GM18499 (cell line): ENCODE measurements at regions not wholly inside any gene's neighbourhood (a gene's known extent, or its start where the extent isn't known, plus 50 kb on each side); places are given as distances from the start of the nearest gene placed in this dataset.
"Not testable (repeated sequence)": the region's sequence is repeated elsewhere in the genome, so short reads cannot be mapped to it uniquely, and the experiment has no call there.

Source experiments
- ATAC-seq: cut with Tn5 transposase; IDR thresholded peaks from one replicate; pipeline ENCODE4 v1.9.1; 2021; ENCODE audit warnings: moderate number of reproducible peaks; ENCODE audit not compliant: insufficient read depth, unreplicated experiment

DNA sequence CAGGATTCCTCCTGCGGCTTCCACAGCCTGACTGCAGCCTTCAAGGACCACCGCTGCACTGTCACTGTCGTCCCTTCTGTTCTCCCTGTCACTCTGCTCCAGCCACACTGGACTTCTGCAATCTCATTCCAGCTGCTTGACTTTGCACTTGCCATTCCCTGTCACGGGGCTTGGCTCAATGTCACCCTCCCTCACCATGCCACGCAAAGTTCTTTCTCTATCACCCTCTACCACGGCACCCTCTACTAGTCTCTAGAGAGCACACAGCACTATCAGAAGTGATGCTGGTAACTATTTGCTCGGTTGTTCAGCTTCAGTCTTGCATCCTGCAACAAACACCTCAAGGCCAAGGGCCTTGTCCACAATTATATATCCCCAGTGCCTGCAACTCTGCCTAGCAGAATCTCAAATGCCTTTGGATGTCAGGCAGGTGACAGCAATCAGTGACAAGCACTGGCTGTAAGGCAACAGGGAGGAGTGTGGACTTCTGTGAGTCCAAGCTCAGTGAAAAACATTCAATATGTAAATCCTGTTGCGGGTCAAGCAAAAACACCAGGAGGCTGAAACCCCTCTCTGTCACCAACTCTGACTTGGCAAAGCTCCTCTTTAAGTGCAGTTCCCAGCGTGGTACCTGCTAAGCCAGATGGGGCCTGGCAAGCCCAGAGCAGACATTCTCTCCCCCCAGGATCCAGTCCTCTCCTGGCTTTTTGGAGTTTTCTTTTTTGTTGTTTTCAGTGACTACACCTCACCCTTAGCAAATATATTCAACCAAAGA is 259.9 kb downstream of the FGFR2 start:
- ATAC-seq = no peak

DNA sequence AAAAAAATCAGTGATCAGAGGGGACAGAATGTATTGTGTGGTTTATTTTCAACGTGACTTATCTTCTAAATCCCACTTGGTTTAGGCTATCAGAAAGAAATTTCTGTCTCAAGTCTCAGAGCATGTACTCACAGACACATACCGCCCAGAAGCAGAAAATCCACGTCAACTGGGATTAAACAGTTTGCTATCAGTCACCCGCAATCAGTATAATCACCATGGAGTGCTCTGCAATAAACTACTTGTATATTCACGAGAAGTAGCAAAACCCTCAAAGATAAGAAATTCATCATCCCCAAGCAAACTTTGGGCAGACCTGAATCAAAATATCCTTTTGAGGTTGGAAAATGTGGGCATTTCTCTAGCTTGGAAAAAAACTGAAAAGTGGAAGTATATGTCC is 259.1 kb downstream of the FGFR2 start:
- no peak for ATAC-seq

DNA sequence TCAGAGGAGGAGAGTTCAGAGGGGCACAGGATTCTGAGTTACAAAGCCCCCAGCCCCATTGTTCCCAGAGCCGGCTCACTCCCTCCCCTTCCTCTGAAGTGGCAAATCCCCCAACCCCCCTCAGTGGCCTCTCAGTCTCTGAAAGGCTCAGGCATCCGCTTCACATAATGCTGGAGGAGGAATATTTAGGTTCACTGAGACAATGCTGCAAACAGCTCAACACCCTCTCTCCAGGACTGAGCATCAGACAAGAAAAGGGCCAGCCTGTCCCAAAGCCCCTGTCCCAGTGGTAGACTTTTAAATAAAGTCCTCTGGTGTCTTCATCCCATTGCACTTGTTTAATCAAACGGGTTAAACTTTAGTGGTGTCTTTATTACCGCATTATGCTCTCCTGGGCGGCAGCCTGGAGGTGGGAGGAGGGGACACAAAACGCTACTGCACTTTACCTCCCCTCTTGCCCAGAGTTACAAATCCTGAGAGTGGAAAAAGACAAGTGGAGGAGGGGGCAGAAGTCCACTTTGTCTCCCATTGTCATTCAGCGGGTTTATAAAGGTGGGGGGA is 257.9 kb downstream of the FGFR2 start:
- no peak for ATAC-seq

DNA sequence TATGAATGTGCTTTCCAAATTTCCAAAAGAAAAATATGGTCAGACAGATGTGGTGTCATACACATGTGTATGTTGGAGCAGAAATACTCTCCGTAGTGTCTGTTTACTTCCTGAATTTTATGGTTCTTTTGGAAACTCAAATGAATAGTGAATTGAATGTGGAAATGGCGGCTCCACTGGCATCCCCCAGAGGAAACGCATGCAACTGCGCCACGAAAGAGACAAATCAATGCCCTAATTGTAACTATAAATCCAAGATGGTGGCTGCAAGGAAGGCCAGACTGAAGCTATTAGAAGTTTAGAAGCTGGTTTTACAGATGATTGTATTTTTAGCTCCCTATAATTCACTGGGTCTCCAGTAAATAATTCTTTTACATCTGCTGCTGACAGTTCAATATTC is 246.7 kb downstream of the FGFR2 start:
- ATAC-seq = no peak

DNA sequence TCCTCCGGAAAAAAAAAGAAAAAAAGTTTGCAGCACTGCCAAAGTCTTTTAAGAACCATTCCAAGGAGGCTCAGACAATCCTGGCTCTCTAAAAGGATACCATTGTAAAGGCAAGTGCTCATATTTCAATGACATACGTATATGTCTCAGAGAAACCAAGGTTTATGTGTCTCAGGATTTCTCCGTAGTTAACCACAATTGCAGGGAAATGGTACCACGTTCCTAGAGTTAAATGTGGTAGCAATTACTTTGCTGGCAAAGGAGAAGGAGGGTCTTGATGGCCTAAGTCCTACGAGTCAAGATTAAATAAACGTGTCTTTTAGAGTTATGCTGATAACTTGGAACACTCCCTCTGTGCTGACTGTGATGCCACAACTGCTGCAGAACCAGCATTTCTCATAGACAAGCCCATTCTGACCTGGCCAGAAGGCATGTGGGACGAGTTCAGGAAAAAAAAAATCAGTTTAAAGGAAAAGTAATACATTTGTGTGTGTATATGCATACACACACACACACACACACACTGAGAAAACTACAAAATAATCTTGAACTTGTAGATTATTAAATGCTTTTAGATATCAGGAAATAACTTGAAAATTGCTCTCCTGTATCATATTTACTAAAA is 245.9 kb downstream of the FGFR2 start:
- no peak for ATAC-seq

DNA sequence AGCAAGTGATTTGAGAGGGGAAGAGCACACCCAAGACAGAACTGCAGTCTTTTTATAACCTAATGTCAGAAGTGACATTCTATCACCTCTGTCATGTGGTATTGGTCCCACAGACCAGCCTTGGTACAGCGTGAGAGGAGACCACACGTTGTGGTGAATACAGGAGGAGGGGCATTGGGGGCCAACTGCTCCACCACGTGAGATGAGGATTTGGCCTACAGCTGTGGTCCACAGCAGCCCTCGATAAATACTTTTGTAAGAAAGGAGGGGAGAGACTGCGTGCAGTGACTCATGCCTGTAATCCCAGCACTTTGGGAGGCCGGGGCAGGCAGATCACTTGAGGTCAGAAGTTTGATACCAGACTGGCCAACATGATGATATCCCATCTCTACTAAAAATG is 243.1 kb downstream of the FGFR2 start:
- no peak for ATAC-seq

DNA sequence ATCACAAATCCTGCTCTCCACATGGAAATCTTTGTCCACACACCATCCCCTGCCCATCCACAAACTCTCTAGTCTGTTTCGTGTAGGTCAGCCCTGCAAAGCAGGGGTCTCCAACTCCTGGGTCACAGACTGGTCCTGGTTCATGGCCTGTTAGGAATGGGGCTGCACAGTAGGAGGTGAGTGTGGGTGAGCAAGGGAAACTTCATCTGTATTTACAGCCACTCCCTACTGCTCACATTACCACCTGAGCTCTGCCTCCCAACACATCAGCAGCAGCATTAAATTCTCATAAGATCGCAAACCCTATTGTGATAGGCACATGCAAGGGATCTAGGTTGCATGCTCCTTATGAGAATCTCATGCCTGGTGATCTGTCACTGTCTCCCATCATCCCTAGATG is 242.1 kb downstream of the FGFR2 start:
- no peak for ATAC-seq

DNA sequence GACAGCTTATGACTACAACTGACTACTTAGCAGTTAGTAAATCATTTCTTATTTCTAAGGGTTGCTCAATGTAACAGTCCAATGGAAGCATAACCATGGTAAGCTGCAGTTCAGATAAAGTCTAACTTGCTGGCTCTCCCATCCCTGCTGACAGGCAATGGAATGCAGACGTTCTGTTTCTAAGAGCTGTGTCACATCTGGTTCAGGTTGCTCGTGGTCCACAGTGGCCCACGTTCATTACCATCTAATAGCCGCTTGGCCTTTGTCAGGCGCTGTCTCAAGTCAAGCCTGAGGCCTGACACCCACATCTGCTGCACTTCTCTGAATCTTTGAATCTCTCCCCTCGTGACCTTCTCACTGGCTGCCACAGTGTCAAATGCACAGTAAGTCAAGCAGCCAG is 240.8 kb downstream of the FGFR2 start:
- ATAC-seq = no peak

DNA sequence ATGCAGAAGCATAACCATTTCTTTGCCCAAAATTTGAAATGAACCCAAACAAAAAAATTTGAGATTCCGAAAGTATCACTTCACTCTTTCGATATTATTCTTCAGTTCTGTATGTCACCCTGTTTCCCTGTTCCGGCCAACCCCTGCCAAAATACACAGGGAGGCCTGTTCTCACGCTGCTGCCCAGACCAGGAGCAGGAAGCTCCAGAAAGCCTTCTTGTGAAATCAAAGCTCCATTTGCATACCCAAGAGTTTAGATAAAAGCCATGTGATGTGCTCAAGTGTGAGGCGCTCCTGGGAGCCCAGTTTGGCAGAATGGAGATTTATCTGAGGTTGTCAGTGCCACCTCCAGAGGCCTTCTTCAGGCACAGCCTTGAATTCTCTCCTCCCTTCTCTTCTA is 236.2 kb downstream of the FGFR2 start:
- no peak for ATAC-seq

DNA sequence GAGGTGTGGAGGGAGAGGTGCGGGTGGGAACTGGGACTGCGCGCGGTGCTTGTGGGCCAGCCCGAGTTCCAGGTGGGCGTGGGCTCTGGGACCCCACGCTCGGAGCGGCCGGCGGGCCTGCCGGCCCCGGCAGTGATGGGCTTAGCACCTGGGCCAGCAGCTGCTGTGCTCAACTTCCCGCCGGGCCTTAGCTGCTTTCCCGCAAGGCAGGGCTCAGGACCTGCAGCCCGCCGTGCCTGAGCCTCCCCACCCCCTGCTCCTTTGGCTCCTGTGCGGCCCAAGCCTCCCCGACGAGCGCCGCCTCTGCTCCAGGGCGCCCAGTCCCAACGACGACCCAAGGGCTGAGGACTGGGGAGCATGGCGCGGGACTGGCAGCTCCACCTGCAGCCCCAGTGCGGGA is 232.7 kb downstream of the FGFR2 start:
- ATAC-seq = no peak

DNA sequence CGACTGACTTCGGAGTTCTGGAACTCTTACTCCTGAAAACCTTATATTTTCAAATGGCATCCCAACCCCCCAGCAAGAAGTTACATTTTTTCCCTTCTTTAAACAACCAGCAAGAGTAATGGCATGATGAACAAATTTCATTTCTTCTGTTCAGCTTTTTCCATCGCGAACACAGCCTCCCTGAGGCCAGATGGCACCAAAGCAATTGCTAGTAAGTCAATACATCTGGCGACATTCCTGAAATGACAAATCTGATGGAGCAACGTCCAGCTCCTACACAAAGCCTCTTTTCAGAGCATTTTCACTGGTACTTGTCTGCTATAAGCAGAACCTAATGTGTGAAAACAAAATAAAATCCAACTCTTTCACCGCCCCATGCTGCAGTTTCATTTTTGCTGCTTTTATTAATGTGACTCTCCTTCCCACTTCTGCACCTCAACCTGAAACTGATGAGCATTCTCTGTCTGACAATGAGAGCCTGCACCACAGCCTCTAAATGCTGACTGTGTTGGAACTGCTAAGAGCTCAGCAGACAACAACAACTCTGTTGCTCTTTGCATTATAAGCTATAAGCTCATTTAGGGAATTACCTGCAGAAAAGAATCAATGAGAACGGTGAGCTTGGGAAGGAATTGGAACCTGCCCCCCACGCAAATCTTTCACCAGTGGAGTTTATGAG is 229.8 kb downstream of the FGFR2 start:
- no peak for ATAC-seq

DNA sequence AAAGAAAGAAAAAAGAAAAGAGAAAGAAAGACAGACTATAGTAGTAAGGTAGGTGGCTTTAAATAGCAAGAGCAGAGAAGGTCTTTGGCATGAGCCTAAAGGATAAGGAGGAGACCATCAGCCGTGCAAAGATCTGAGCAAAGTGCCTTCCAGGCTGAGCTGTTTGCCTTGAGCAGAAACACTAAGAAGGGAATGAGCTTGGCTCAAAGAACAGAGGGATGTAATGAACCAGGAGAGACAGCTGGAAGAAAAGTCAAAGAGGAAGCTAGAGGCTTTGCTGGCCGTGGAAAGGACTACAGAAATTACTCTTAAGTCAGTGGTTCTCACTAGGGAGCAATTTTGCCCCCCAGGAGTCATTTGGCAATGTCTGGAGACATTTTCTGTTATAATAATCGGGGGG is 228.6 kb downstream of the FGFR2 start:
- no peak for ATAC-seq

DNA sequence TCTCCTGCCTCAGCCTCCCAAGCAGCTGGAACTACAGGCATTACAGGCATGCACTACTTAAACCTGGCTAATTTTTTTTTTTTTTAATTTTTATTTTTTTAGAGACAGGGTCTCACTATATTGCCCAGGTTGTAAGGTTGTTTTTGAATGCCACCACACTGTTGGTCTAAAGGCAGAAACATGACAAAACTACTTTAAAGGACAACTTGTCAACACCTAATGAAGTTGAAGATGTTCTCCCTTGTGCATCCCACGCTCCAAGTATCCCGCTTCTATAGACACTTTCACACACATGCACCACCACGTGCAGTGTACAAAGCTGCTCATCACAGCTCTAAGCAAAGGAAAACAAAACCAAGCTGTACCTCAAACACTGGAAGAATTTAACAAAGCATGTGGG is 226.4 kb downstream of the FGFR2 start:
- ATAC-seq = no peak

DNA sequence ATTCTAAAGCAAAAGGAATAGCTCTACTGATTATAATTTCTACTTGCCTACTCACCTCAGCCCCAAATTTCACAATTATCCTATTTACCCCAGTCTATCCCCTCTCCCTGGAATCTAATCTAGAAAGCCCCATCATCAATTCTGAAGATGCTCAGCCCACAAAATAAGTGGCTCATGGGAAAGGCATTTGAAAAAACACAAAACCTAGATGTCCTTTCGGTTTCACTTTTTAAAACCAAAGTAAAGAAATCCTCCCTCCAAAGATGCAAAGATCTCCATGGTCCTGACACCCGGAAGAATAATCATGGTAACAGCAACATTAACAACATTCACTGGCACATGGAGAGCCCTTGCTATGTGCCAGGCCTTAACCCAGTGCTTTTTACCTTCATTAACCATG is 224.8 kb downstream of the FGFR2 start:
- no peak for ATAC-seq

DNA sequence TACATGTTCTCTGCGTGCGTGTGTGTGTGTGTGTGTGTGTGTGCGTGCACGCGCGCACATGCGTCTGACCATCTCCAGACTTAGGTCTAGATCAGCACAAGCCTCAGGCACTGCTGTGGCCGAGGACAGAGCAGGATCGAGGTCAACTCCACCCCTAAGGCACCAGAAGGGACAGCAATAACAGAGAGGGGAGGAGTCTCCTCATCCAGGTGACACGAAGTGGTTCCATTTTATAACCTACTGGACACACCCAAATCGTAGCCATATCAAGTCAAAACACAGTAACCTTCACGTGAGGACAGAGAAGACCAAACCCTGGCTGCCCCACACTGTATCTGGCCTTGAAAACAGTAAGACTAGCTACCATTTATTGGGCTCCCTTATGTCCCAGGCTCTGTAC is 224.1 kb downstream of the FGFR2 start:
- no peak for ATAC-seq

DNA sequence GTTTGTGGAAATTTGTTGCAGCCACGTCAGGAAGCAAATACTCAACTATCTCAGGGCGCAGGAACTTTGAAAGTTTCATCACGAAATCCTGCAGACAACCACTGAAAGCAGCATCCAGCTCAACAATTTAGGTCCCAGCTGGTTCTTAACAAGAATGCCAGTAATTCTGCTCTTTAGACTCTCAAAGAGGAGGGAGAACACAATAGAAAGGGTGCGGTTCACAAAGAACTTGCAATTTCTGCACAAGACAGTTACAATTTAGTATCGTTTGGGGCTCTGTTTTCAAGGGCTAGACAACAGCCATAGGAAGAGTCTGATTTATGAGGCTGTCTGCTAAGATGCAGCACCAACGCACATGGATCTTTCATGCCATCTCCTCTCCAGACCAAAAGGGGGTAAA is 223.1 kb downstream of the FGFR2 start:
- ATAC-seq = no peak

DNA sequence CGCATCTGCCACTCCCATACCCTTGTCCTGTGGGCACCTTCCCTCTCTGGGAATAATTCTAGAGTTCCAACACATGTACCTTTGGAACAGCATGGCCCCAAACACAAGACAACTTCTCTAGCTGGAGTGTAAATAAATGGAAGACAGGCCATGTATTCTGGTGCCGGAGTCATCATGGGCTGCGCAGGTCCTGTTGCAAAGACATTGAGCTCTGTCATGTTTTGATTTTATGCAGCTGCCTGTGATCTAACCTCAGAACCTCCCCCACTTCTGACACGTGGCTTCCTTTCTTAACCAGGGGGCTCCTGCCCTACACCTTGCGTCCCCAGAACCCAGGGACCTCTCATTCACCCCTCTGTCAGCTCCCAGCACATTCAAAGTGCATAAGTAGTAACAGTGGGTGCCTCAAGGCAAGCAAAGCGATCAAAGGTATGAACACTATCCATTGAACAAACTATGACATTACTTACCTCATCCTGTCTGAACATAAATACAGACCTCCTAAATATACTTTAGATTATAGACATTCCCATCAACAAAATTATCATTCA is 219.9 kb downstream of the FGFR2 start:
- ATAC-seq = no peak

DNA sequence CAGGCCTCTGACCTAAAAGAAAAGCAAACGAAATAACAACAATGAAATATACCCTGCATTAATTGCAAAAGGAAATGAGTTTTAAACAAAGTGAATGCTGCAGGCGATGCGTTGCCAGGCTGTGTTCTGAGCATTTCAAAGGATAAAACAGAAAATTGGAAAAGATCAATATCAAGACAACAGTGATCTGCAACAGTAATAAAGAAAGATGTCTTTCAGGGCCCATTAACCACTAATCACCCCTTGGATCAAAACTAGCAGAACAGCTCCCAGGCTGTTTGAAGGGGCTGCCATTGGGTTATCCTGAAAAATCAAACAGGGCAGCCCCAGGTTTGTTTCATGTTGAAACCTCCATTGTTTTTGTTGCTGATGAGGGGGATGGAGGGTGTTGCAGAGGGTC is 219.2 kb downstream of the FGFR2 start:
- ATAC-seq = no peak

DNA sequence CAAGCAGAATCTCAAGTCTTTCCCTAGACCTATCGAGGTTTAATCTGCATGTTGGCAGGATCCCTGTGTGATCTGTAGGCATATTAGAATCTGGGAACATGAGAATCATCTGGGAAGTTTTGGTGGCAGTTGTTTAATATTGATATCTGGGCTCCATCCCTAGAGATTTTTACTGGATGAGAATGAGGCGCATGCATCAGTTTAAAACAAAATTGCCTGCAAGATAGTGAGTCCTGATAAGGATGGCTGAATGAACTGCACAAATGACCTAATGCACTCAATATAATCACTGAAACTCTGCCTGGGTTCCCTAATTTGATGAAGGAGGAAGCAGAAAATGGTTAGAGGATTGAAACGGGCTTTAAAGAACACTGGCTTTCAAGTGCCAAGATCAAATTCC is 218.0 kb downstream of the FGFR2 start:
- ATAC-seq = no peak

DNA sequence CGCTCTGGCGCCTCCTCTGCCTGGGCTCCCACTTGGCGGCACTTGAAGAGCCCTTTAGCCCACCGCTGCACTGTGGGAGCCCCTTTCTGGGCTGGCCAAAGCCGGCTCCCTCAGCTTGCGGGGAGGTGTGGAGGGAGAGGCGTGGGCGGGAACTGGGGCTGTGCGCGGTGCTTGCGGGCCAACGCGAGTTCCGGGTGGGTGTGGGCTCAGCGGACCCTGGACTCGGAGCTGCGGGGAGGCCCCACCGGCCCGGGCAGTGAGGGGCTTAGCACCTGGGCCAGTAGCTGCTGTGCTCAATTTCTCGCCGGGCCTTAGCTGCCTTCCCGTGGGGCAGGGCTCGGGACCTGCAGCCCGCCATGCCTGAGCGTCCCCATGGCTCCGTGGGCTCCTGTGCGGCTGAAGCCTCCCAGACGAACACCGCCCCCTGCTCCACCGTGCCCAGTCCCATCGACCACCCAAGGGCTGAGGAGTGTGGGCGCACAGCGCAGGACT is 216.2 kb downstream of the FGFR2 start:
- not testable (repeated sequence) for ATAC-seq

DNA sequence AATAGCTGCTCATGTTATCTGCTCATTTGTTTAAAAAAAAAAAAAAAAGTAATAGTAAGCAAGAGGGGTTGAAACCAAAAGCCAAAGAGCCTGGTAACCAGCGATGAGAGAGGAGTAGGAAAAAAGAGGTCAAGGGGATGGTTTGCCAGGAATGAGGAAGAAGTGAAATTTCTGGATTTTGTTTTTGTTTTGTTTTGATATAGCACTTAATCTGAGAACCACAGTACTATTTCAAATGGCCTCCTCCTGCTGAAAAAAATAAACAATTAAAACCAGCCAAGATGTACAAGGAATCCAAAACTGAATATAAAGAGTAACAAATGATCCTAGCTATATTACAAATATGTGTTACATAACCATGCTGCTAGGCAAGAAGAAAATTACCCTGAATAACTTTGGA is 213.1 kb downstream of the FGFR2 start:
- ATAC-seq = no peak
